SW 1271 (cell line): ENCODE measurements at regions not wholly inside any gene's neighbourhood (a gene's known extent, or its start where the extent isn't known, plus 50 kb on each side); places are given as distances from the start of the nearest gene placed in this dataset.
A peak's percentile ranks its signal among the peaks of the same experiment; 100 is the strongest.

ENCODE experiments used
- DNase-seq, 2 experiments: peaks; one replicate each; lab custom pipeline; 2025; lab: John Stamatoyannopoulos, UW

DNA sequence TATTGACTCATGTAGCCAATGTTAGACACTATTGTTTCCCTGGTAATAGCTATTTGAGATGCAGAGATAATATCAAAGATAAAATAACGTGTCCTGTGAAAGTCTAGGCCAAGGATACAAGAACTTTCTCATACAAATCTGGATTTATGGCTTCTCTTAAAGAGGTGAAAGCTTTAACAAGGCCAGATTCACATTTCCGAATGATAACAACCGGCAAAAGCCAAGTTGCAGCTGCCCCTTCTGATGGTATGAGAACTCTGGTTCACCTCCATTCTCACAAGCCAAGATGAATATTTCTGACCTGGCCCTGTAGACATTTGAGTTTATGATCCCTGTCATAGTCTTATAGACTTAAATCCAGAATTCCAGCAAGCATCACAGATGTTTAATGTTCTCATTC is 230.4 kb upstream of the ZC3H12C start:
- DNase-seq: no peak

DNA sequence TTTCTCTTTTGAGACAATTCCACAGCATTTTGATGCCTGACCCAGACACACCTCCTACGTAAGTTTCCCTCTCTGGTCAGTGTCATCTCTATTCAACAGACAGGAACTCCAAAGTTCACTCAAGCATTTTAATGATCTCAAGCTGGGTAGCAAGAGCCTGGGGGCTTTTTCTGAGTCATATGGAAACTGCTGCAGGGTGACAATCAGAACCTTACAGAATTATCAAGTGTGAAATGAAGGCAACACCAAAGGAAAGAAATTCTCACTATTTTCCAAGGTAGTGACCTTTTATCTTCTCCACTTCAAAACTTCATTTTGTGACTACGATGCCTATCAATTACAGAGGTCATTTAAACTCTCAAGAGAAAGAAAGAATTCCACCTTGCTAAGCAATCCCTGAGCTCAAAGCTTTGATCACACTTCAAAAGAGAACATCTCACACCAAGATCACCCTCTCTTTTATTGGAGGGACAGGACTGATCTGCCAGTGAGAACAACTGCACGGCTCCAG is 229.0 kb upstream of the ZC3H12C start:
- DNase-seq: no peak

DNA sequence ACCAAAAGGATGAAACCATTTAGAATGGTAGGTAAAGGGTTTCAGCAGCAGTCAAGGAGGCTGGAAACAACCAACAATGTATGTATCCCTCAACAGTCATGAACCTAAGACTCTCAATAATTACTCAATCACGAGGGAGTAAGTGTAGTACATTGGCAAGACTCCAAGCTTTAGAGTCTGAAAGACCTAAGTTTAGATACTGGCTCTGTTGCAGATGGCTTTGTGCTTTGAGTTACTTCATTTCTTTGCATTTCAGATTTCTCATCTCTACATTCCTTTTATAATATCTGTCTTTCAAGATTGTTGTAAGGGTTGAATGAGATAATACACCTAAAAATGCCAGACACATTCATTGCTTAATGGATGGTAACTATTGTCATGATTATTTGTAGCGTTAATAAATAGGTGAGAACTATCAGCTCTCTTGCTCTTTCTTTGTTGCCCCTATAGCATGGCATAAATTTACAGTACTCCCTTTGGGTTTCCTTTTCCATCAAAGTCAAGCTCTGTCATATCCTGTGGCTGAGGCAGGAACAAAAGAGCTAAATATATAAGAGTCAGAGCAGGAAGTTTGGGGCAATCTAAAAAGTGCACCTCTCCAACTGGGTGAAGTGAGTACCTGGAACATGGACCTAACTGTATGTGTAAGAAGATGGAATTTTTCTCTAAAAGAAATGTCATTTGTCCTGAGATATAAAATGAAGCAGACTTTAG is 228.2 kb upstream of the ZC3H12C start:
- DNase-seq: no peak

DNA sequence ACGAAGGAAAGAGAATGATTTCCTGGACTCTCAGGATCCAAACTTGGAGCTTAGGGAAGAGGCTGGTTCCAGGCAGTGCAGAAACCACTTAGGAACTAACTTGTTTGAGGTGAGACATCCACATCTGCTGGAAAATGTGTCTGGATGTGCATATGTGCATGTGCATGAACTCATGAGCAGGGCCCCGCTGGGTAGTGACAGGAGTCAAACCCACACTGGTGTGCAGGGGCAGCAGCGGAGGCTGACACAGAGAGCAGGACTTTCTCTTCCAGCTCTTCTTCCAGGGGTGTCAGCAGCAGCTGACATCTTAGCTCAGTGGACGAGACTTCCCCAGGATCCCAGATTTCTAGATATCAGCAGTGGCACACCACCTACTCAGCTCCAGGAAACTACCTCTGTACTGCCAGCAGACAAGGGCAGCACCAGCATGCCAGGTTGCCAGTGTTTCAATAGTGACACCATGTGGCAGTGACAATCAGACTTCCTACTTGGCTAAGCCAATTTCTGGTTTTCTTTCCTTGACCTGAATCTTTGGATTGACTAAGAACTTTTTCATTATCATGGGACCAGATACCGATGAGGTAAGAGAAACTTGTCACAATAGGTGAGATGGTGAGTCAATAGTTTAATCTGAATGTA is 227.5 kb upstream of the ZC3H12C start:
- DNase-seq: peak in 1 of 2 experiments; percentile 30

DNA sequence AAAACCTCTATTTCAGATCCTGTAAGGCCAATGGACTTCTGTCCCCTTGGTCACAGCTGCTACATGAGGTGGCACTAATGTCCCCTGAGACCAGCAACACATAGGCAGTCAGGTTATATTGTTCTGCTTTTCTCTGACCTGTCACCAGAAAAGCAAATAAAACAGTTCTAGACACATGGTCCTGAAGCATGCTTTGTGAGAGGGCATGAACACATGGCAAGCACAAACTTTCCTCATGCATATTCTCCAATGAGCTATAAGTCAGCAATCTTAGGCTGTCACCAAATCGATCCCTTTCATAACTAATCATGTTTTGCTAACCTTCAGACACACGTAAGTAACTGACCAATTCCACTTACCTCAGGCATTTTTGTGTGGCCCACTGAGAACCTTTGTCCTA is 225.4 kb upstream of the ZC3H12C start:
- DNase-seq: no peak

DNA sequence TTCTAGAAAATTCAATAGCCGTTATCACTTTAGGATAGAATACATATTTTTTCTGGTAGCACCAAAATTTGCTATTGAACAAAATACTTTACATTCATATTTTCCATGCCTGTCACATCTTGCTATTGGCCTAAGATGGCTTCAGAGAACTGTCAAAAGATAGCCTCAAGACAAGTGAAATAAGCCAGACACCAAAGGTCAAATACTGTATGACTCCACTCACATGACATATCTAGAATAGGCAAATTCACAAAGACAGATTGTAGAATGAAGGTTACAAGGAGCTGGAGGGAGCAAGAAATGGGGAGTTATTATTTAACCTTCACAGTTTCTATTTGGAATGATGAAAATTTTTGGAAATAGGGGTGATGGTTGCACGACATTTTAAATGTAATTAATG is 223.7 kb upstream of the ZC3H12C start:
- DNase-seq: no peak

DNA sequence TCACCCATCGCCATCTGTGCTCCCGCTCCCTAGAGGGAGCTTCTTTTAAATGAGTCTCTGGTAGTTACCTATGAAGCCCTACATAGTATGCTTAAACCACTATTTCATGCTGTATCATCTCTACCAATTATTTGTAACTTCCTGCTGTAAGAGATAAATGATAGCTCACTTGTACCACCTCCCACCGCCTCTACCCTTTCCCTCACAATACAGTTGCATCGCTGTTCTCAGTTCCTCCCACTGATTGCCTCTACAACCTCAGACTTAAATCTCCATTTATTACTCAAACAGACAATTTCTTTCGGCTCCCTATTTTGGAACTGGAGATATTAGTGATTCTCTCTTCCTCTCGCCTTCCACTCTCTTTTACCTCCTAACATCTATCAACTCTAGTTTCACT is 222.9 kb upstream of the ZC3H12C start:
- DNase-seq: no peak

DNA sequence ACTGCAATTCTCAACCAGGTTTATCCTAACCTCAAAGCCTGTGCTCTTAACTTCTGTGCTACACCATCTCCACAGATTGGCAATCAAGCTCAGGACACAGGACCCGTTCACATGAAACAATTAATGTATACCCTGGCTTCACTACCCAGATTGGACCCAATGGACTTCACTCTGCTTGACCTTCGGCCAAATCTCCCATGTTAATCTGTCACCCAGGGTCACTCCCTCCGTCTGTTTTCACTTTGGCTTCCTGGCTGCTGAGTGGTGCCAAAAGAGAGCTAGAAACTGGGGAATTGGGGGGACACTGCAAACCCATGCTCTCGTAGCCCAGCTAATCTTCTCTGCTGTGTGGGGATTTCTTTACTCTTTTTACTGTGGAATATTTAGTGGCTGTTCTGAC is 216.1 kb upstream of the ZC3H12C start:
- DNase-seq: no peak

DNA sequence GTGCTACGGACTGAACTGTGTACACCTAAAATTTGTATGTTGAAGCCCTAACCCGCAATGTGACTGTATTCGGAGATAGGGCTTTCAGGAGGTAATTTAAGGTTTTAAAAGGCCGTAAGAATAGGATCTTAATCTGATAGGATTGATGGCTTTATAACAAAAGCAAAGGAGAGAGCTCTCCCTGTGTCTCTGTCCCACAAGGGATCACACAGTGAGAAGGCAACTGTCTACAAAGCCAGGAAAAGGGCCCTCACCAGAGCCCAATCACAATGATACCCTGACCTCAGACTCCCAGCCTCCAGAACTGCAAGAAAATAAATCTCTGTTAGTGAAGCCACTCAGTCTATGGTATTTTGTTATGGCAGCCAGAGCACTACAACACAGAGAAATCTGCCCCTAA is 208.7 kb upstream of the ZC3H12C start:
- DNase-seq: no peak

DNA sequence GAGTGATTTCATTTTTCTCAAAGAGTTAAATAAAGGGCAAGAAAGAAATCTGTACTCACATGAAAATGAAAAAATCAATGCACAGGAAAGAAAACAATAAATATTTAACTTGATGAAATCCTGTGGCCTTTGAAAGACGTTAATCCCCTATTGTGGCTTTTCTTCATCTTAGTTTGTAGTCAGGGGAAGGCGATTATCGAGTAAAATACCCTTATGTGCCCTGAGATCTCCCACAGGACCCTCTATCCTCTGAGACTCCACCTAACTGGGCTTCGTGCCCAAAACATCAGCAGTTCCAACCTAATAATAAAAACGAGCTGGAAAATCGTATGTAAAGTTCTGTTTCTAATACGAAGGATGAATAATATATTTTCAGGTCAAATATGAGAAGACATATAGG is 208.2 kb upstream of the ZC3H12C start:
- no peak for DNase-seq

DNA sequence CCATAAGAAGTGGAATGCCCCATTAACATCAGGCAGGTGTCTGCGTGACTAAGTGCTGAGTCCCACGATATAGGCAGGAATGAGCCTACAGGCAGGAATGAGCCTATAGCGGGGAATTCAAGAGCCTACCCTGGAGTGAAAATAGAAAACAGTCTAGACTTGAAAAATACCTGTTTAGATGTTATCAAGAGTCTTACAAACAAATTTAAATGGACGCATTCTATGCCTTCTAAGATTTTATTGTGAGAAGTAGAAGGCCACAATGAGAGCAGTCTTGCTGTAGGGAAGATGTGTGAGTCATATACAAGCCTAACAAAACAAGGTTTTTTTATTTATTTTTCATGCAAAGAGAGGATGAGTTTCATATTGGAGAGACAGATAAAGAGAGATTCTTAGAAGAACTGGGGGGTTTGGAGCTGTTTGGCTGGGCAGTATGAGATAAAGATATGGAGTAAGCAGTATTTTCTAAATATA is 200.8 kb upstream of the ZC3H12C start:
- no peak for DNase-seq

DNA sequence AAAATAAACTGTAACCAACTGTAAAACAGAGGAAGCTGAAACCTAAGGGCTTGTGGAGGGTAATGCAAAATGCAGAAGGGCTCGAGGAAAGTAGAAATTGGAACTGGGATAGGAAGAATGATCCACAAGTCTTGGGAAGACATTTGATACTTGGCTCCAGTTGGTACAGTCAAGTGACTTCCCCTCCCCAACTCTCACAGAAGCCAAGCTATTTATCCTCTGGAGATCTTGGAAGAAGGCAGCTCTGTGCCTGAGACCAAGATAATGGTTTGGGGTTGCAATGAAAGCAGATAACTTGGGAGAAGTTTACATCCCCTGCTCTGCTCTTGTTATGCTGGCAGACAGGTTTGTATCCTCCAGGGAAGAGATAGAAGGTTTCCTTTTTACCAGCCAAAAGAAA is 198.9 kb upstream of the ZC3H12C start:
- no peak for DNase-seq

DNA sequence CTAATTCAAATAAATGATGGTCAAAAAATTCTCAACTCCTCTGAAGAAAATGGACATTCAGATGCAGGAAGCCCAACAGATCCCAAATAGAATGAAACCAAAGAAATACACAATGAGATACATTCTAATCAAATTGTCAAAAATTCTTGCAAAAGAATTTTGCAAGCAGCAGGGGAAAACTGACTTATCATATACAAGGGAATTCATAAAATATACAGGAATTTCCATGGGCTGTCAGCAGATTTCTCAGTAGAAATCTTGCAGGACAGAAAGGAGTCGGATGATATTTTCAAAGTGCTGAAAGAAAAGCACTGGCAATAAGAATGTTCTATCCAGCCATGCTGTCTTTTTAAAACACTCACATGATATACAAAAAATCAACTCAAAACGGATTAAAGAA is 194.6 kb upstream of the ZC3H12C start:
- DNase-seq: no peak

DNA sequence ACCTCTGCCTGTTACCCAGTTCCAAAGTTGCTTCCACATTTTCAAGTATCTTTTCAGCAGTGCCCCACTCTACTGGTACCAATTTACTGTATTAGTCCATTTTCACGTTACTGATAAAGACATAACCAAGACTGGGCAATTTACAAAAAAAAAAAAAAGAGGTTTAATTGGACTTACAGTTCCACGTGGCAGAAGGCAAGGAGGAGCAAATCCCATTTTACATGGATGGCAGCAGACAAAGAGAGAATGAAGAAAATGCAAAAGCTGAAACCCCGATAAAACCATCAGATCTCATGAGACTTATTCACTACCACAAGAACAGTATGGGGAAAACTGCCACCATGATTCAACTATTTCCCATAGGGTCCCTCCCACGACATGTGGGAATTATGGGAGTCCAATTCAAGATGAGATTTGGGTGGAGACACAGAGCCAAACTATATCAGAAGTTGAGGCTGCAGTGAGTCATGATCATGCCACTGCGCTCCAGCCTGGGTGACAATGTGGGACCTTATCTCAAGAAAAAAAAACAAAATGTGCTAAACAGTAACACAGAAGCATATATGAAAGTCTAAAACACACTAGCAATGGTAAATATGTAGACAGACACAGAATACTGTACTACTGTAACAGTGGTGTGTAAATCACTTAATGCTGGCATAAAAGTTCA is 190.3 kb upstream of the ZC3H12C start:
- no peak for DNase-seq

DNA sequence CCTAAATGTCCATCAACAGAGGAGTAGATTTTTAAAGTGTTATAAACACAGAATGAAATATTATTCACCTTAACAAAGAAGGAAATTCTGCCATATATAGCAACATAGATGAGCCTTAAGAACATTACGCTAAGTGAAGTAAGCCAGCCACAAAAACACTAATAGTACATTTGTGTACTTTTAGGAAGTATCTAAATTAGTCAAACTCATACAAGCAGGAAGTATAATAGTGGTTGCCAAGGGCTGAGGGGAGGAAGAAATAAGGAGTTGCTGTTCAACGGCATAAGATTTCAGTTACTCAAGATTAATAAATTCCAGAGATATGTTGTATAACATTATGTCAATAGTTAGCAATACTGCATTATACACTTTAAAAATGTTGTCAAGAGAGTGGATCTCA is 181.7 kb upstream of the ZC3H12C start:
- DNase-seq: no peak

DNA sequence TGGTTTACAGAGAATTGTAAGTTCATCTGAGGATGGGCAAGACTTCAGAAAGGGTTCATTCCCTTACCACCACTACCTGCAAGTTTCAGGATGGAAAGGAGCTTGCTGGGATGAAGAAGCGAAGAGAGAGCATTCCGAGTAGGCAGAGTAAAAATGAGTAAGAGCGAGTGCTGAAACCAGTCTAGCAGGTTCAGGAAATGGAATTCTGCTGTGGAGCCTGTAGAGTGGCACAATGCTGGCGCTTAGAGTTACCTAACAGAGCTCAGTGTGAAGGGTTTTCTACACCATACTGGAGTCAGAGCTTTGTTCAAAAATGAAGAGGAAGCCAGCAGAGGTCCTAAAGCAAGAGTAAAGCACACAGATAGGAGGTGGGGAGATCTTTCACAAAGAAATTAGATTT is 179.2 kb upstream of the ZC3H12C start:
- DNase-seq: no peak

DNA sequence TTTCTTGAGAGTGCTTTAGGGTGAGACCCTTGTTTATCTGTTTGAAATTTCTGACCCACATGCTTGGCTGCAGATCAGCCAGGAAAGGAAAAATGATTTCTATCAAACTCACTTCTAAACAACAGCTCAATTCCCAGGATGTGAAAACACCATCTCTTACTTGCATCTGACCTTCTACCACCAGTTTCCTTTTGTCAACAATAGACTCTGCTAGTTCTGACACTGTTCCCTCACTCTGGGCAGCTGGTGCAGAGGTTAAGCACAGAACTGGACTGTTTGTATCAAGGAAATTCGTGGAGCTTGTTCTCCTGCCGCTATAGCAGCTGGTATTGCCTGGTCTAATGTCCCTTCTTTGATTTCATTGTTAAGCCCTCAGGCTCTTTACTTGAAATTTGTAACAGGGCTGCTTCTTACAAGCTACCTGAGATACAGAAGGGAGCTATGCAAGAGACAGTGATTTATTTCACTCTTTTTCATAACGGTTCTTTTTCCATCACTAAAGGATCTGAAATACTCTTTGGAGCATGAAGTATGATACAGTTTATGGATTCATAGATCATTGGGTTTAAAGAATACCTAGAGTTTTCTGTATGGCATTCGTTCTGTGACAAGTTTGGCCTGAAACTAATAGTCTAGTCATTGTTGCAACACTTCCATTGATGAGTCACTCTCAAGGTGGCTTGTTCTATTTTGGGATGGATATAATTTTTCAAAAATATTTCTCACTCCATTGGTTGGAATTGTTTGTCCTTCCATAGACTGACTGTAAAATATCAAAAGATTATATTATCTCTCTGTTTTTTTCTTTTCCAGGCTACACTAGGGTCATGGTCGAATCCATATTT is 178.2 kb upstream of the ZC3H12C start:
- no peak for DNase-seq

DNA sequence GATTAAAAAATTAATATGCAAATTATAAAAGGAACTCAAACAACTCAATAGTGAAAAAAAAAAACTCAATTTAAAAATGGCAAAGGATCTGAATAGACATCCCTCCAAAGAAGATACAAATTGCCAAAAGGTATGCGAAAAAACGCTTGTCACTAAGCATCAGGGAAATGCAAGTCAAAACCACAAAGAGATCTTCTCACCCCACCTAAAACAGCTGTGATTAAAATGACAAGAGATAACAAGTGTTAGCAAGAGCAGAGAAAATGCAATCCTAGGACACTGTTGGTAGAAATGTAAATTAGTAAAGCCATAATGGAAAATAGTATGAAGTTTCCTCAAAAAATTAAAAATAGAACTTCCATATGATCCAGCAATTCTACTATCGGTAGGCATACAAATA is 166.3 kb upstream of the ZC3H12C start:
- DNase-seq: no peak

DNA sequence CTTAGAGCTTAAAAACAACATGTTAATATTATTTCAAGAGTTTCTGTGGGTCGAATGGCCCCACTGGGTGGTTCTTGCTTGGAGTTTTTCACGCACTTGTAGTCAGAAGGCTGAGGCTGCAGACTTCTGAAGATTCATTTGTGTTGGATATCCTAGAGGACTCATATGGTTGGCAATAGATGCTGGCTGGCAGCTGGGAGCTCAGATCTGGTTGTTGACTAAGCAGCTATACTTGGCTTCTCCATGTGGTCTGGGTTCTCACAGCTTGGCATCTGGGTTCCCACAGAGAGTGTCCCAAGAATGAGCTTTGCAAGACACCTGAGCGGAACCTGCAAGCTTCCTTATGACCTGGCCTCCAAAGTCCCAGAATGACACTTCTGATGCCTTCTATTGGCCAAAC is 163.9 kb upstream of the ZC3H12C start:
- DNase-seq: no peak

DNA sequence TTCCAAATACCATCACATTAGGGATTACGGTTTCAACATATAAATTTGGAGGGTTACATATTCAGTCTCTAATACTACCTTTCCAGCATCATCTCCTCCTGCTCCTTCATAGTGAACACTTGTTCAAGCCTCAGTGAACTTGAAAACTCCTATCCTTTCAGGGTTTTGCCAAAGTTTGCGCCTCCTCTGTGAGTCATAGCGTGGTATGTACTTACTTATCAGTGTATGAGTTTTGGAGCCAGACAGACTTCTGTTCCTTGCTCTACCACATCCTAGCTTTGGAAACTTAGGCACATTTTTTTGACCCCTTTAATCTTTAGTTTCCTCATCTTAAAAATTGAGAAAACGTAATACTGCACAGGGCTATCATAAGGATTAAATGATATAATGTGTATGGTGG is 160.1 kb upstream of the ZC3H12C start:
- DNase-seq: no peak

DNA sequence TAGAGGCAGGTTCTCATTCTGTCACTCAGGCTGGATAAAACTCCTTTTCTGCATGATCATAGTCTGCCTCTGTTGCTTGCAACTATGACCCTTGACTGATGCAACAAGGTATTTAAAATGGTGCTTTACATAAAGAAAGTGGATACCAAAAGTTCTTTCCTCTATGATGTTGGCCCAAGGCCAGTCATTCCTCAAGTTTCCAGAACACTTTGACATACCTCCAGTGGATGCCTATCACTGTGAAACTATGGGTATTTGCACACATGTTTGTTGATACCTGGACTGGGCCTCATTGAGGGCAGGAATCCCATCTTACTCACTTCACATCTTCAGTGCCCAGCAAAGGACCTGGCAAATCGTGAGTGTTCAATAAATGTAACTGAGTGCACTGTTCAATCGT is 159.0 kb upstream of the ZC3H12C start:
- DNase-seq: no peak

DNA sequence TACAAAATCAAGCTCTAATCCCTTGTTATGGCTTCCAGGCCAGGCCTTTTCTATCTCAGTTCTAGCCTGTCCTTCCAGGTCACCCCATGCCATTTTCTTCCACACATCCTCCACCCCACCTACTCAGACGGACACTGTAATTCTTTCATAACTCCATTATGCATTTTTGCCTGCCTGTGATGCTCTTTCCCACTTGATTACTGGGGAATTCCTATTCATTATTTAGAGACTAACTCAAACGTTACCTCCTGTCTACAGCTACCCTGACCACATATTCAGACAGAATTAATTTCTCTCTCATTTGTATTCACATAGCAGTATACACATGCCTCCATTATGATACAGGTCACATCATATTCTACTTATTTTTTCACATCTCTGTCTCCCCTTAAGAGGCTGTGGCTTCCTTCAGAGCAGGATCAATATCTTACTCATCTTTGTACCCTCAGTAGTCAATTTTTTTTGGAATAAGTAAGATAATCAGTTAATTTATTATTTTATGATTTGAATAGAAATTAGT is 156.5 kb upstream of the ZC3H12C start:
- DNase-seq: no peak
